ENCODE measurements at regions not wholly inside any gene's neighbourhood (a gene's known extent, or its start where the extent isn't known, plus 50 kb on each side); places are given as distances from the start of the nearest gene placed in this dataset.
"Not testable (repeated sequence)": the region's sequence is repeated elsewhere in the genome, so short reads cannot be mapped to it uniquely, and the experiment has no call there.

- DNase-seq: no peak
Measured at GRCh38 chr4:83989835-83990234, 453.9 kb downstream of the GPAT3 start.

- DNase-seq: no peak
Measured at GRCh38 chr4:83981156-83981555, 445.2 kb downstream of the GPAT3 start.

- no peak for DNase-seq
Measured at GRCh38 chr4:83979773-83980172, 443.9 kb downstream of the GPAT3 start.

GRCh38 chr4:83974111-83974780 is 438.3 kb downstream of the GPAT3 start:
- DNase-seq: no peak

DNA sequence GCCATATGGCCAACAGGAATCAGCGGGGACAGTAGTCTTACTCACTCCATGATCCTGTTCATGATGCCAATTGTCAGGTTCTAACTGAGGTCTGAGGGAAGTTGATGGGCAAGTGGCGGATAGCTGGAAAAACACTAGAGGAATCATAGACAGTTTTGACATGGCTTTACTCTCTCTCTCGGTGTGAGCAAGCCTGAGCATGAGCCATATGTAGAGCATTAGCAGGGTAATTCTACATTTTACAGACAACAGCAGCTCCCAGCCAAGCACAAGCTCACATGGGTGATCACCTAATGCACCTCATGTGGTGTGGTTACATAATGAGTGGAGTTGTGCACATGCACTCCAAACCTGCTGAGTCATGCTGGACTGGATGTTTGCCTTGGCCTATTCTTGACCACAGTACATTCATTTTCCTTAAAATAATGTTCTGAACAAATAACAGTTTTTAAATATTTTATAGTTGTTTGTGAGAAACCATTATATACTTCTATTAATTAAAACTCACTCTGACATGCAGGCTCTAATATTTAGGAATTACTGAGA is 429.2 kb downstream of the GPAT3 start:
- DNase-seq: peak; percentile 4

GRCh38 chr4:83962492-83962891 is 426.6 kb downstream of the GPAT3 start:
- DNase-seq: no peak

DNA sequence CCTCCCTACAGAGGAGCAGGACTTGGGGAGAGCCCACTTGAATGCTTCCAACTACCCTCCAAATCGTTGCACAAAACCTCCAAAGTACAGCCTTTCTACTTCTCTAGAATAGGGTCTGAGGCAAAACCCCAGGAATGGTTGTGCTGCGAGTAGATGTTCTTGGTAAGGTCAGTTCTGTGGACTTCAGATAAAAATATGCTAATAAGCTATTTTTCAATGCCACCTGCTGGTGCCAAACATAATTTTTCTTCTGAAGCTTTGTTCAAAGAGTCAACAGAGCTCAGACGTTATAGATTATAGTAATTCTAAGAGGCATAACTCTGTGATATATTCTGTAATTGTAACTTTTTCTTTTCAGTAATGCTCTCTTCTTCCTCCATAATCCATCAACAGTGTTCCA is 425.7 kb downstream of the GPAT3 start:
- peak; percentile 12 for DNase-seq

DNA sequence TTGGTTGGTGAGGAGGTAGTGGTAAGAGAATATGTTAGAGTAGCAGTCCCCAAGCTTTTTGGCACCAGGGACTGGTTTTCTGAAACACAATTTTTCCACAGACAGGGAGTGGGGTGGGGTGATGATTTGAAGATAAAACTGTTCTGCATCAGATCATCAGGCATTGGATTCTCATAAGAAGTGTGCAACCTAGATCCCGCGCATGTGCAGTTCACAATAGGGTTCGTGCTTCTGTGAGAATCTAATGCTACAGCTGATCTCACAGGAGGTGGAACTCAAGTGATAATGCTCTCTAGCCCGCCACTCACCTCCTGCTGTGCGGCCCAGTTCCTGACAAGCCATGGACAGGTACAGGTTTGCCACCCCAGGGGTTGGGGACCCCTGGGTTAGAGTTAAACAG is 423.3 kb downstream of the GPAT3 start:
- no peak for DNase-seq

GRCh38 chr4:83947830-83948193 is 411.9 kb downstream of the GPAT3 start:
- DNase-seq: no peak

GRCh38 chr4:83947125-83947829 is 411.4 kb downstream of the GPAT3 start:
- DNase-seq: no peak

GRCh38 chr4:83943691-83944090 is 407.8 kb downstream of the GPAT3 start:
- not testable (repeated sequence) for DNase-seq

- DNase-seq: no peak
Measured at GRCh38 chr4:83932750-83933391, 397.0 kb downstream of the GPAT3 start.

DNA sequence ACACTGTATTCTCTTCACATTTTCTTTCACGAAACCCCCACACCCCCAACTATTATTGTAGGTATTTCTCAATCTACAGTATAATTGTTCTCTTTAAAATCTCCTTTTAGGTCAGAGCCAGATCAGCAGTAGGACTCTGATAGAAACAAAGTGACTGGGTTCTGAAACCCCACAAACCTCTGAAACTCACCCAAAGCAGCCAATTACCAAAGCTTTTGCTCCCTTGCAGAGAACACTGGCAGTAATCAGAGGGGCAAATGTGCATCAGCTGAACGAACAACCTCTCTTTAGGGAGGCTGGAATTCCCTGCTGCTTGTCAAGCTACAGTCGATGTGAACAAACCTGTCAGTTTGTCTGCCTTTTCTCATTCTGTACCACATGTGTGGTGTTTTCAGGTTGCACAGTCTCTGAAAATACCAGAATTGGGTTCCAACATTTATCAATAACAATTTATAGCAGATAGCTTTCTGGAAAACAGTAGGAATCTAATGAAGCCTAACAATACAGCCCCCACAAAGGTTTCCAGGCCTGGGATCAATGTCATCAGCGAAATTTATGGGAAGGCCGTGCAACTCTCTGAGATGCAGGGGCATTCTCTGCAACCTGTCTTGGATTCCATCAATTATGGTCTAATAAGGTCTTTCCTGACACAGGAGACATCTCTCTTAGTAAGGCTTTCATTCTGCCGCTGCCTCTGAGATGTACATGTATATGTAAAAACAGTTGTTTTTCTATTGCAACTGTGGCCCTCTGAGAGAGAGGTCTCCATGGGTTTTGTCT is 395.9 kb downstream of the GPAT3 start:
- no peak for DNase-seq

DNA sequence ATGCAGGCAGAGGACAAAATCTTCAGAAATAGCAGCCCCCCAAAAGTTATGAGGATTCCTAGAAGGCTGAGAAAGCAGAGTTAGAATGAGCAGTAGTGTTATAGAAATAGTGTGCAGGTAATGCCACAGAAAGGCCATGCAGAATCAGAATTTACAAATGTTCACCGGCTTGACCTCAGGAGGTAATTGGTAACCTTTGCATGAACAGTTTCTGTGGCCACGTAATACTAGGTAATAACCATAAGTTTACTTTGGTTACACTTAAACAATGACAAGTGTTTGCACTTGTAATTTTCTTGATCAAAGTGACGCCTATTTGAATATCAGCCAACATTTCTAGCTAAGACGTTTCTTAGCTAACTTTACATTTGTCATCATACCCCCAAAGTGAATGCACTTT is 393.6 kb downstream of the GPAT3 start:
- no peak for DNase-seq

DNA sequence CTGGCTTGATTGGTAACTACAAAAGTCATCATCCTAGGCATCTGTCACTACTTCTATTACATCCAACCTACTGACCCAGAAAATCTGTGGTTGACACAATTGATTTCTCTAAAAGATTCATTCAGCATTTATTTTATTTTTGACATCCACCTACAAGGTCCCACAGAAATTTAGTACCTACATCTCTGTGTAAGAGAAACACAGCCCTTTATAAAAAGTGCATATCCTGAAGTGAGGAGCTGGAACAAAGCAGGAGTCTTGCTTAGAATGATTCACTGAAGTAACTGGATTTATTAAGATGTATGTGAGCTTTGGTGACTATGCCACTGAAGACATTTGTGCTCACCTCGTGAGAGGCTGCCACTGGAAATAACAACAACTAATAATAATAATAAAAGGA is 391.0 kb downstream of the GPAT3 start:
- no peak for DNase-seq

DNA sequence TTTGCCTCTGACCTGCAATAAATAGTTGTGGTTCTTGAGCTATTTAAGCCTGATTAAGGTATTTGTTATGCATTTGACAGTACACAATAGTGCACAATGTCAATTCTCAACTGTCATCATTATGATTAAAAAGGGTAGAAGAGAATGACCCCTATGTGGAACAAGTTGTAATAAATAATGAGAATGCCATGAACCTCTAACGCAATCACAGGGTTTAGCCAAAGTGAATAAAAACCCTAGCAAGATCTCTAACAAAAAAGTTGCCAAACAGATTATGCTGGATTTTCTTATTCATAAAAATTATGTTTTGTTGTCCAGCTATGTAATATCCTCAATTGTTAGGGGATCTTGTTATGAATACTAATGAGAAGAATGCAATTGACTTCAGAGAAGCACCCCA is 387.4 kb downstream of the GPAT3 start:
- DNase-seq: no peak

- no peak for DNase-seq
Measured at GRCh38 chr4:83922402-83922801, 386.5 kb downstream of the GPAT3 start.

DNA sequence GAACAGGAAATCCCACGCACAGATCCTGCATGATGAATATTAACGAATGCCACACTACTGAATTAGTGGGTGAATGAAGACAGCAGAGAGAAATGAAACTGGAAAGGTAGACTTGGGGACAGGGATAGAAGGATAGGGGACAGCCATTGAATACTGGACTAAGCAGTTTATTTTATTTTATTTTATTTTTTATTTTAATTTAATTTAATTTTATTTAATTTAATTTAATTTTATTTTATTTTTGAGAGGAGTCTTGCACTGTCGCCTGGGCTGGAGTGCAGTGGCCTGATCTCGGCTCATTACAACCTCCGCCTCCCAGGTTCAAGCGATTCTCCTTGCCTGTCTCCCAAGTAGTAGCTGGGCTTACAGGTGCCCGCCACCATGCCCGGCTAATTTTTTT is 385.2 kb downstream of the GPAT3 start:
- no peak for DNase-seq

- no peak for DNase-seq
Measured at GRCh38 chr4:83920375-83920774, 384.5 kb downstream of the GPAT3 start.

DNA sequence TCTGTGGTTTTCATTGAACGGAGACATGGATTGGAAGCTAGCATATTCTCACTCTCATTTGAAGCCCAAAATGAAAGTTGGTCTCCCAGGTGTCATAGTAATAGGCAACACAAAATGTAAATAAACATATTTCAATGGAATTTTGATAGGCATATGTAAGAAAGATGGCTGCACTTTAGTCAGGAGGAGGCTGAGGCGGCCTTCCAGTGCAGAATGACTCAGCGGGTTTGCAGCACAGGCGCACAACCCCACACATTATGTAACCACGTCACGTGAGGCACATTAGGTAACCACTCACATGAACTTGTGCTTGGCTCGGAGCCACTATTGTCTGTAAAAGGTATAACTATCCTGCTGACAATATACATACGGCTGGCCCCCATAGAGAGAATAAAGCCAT is 381.7 kb downstream of the GPAT3 start:
- no peak for DNase-seq

DNA sequence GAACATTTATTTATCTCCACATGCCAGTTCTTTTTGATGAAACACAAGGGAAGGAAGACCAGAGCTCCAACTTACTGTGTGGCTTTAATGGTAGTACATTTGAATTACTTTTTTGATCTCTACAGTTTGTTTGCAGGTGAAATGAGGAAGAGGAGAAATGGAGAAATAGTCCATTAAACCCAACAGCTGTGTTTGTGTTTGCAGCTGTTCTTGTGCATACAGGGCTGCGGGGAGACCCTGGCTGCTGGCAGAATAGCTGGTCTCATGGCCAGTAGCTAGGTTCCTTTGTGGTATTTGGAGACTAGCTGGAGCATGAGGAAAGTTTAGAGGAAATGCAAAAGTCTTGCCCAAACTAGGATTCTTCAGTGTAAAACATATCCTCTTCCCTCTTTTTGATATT is 374.8 kb downstream of the GPAT3 start:
- DNase-seq: no peak

DNA sequence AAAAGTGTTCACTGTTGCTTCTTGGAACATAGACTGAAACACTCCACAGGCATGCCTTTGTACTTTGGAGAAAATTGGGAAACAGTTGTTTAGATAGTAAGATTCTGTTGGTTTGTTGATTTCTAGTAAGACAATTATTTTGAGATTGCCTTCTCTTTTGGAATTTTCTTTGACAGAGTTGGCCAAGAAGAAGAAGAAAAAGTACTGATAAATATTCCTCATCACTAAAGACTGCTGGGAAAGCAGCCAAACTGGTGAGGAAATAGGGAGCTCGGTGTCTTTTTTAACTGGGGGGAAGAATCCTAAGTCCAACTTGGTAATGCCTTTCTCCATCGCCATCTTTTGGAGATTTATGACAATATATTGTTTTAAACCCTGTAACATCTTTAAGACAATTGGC is 370.7 kb downstream of the GPAT3 start:
- peak; percentile 21 for DNase-seq

GRCh38 chr4:83905952-83906351 is 370.0 kb downstream of the GPAT3 start:
- DNase-seq: no peak

Measured in fibroblast of skin of abdomen (primary cell).